Gastroesophageal sphincter (tissue), 3 donors: ENCODE measurements at regions not wholly inside any gene's neighbourhood (a gene's known extent, or its start where the extent isn't known, plus 50 kb on each side); places are given as distances from the start of the nearest gene placed in this dataset.

Source experiments
- CTCF ChIP-seq, 4 experiments: fragments of 200-600 bp in 2 of 4; fragments of 450-650 bp in 2 of 4; sonication (generic) in 1 of 4; IDR thresholded peaks; one replicate each; pipeline ENCODE4 v1.5.1; 2017 to 2019; ENCODE audit warnings: antibody characterized with exemption in 4 of 4, mild to moderate bottlenecking in 2 of 4, moderate library complexity in 2 of 4
- EP300 ChIP-seq: sonication (generic); formaldehyde crosslinking; IDR thresholded peaks from one replicate; pipeline ENCODE4 v1.6.1; 2017; ENCODE audit warnings: antibody characterized with exemption, mild to moderate bottlenecking
- POLR2A ChIP-seq, 2 donors: fragments of 450-650 bp; IDR thresholded peaks; one replicate each; pipeline ENCODE4 v1.6.1; 2017; ENCODE audit warnings: antibody characterized with exemption in 2 of 2, mild to moderate bottlenecking in 2 of 2, moderate library complexity in 1 of 2
- POLR2AphosphoS5 ChIP-seq: sonication (generic); formaldehyde crosslinking; IDR thresholded peaks from one replicate; pipeline ENCODE4 v1.6.1; 2017; ENCODE audit warnings: antibody characterized with exemption

DNA sequence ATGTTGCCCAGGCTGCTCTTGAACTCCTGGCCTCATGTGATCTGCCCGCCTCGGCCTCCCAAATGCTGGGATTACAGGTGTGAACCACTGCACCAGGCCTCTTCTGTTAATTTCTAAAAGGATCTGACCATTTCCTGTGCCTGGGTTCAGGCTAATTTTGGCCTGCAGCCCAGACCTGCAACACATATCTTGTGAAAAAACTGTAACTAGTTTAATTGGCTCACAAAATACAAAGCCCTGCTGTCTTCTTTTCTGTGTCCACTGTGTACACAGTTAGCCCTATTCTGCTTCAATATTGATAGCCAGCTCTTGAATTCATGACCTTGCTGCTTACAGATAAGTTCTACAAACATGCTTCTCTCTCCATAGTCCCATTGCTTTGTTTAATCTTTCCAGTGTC lies 753.5 kb downstream of the PDHA2 start:
- TF ChIP-seq CTCF (IDR thresholded peaks at IDR 0.05): no peak
- no peak for TF ChIP-seq POLR2AphosphoS5
- TF ChIP-seq POLR2A (IDR thresholded peaks at IDR 0.05): no peak
- no peak for TF ChIP-seq EP300
